Activated CD4-positive, alpha-beta T cell treated with anti-CD3 and anti-CD28 coated beads for 1 hour (primary cell): ENCODE measurements at regions not wholly inside any gene's neighbourhood (a gene's known extent, or its start where the extent isn't known, plus 50 kb on each side); places are given as distances from the start of the nearest gene placed in this dataset.
"Not testable (repeated sequence)": the region's sequence is repeated elsewhere in the genome, so short reads cannot be mapped to it uniquely, and the experiment has no call there.

Experiments
- DNase-seq: peaks from one replicate; pipeline ENCODE4 v3.0.0-alpha.2; 2020

DNA sequence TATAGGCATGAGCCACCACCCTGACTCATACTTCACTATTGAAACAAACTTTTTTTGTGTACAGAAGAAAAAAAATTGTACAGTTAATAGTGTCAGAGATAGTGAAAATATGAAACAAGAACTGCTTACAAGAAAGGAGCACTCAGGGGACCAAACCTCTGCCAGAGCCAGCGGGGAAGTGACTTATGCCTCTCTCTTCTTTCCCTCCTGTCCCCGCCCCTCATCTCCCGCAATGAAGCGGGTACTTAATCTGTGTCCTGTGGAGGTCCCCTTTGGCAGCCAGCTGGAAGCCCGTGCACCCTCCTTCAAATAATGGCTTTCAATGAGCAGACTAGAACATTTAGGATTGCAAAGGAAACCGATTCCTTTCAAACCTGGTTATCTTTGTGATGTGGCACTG, 51.5 kb downstream of the PPIAL4A start:
- not testable (repeated sequence) for DNase-seq

DNA sequence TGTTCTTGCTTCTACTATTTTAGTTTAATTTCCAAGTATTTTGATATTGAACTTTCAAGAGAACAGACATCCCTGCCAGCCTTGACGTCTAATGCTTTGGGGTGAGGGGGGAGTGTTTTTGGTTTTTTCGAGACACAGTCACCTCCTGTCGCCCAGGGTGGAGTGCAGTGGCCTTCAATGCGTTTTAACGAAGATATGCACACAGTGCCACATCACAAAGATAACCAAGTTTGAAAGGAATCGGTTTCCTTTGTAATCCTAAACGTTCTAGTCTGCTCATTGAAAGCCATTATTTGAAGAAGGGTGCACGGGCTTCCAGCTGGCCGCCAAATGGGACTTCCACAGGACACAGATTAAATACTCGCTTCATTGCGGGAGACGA, 52.3 kb downstream of the PPIAL4A start:
- DNase-seq, result not testable (repeated sequence)

DNA sequence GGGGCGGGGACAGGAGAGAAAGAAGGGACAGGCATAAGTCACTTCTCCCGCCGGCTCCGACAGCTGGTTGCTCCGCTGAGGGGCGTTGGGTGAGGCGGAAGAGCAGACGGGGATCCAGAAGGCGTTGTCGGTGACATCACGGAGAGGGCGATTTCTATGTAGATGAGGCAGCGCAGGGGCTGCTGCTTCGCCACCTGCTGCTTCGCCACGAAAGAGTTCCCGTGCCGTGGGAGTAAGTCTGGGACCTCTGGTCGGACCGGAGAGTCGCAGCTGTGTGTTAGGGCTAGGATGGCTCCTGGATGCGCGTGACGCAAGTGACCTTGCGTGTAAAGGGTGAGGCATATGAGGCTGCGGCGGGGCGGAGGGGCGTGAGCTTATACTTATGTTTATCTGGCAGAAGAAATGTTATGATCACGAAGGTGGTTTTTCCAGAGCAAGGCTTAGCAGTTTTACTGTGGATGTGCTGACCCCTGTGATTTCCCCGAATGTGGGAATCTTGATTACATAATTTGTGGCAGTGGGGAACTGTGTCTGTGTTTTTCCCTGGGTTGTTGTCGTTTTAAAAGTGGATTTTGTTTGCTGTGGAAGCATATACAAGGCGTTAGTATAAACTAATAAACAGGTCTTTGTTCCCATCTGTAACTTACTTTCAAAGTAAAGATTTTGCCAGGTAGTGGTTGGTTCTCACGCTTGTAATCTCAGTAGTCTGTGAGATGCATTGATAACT, 52.8 kb downstream of the PPIAL4A start:
- peak; percentile 63 for DNase-seq

DNA sequence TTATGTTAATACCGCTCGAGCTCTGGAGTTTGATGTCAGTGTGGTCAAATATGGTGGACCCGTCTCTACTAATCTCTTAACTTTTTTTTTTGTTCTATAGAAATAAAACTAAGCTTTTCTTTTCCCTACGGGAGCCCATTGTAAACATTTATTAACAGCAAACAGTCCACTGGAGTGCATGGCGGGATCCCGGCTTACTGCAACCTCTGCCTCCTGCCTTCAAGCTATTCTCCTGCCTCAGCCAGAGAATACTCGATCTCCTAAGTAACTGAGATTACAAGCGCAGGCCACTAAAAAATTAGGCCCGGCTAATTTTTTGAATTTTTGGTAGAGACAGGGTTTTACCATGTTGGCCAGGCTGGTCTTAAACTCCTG, 53.4 kb downstream of the PPIAL4A start:
- DNase-seq, result not testable (repeated sequence)

DNA sequence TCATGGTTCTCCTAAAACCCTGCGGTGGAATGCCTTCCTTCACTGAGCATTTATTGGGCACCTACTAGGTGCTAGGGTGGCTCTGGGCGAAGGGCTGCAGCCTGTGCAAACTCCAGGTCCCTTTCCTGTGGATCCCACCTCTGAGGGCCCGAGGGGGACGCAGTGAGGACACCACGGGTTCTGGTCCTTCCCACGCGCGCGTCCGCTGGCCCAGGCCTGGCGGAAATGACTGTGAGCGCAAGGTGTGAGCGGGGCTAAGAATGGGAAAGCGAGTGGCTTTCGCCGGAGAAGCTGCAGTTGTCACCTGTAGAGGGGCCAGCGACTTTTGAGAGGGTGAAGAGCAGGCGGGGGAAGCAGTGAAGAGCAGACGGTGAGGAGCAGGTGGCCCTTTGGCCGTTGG, 55.1 kb downstream of the PPIAL4A start:
- not testable (repeated sequence) for DNase-seq

DNA sequence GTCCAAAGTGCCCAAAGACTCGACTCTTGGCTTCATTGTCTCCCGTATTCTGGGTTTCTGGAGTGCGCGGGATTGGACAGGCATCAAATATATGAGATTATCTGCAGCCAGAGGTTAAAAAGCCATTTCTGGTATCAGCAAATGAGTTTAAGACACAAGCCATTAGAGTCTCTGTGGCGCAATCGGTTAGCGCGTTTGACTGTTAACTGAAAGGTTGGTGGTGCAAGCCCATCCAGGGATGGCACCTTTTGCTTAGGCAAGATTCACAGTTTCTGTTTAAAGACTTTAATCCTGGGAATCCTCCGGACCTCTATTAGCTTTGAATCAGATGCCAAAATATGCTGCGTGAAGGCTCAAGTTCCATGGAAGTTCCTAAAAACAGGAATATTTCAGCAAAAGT, 55.6 kb downstream of the PPIAL4A start:
- DNase-seq, result not testable (repeated sequence)

- not testable (repeated sequence) for DNase-seq
Measured at GRCh38 chr1:120947114-120947513, 57.5 kb downstream of the PPIAL4A start.

- not testable (repeated sequence) for DNase-seq
Measured at GRCh38 chr1:120949724-120950123, 60.2 kb downstream of the PPIAL4A start.

- DNase-seq, result not testable (repeated sequence)
Measured at GRCh38 chr1:120950633-120951032, 61.1 kb downstream of the PPIAL4A start.

GRCh38 chr1:120951100-120951499, 61.5 kb downstream of the PPIAL4A start:
- not testable (repeated sequence) for DNase-seq

- DNase-seq, result not testable (repeated sequence)
Measured at GRCh38 chr1:120952207-120952870, 62.8 kb downstream of the PPIAL4A start.

DNA sequence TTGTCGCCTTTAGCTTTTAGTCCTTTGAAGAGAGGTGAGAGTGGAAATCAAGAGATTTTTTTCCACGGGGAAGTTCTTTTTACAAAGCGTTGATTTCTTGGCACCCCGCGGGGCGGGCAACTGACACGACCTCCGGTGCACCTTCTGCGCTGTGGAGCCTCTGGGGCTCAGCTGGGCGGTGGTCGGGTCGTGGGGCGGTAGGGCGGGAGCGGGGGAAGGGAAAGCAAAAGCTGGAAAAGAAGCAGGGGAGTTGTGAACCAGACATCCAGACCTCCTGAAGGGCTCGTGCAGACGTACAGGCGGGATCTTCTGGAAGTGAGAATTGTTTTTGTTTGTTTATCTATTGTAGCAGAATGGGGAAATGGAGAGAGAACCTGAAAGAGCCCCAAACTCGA, 63.3 kb downstream of the PPIAL4A start:
- not testable (repeated sequence) for DNase-seq

GRCh38 chr1:120954736-120955135, 65.2 kb downstream of the PPIAL4A start:
- no peak for DNase-seq

GRCh38 chr1:120955961-120956360, 66.4 kb downstream of the PPIAL4A start:
- not testable (repeated sequence) for DNase-seq

GRCh38 chr1:120966018-120966417, 76.4 kb downstream of the PPIAL4A start:
- DNase-seq, result not testable (repeated sequence)

- not testable (repeated sequence) for DNase-seq
Measured at GRCh38 chr1:120972863-120973262, 83.3 kb downstream of the PPIAL4A start.

DNA sequence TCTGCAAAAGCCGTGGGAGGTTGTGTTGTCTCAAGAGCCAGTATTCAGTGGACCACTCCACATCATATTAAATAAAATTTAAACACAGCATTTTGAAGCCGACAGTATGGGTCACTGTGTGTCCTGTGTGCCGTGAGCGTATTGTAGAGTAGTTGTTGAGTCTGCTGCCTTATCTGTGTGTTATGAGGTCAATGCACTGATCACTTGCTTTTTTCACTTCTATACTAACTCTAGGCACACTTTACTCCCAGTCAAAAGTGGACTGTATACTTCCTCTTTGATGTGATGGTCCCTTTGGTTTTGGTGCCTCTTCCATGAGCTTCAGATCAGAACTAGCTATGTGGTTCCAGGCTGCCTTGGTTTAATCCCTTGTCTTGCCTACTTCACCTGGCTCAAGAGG, 84.3 kb downstream of the PPIAL4A start:
- not testable (repeated sequence) for DNase-seq

GRCh38 chr1:120977279-120977678, 87.7 kb downstream of the PPIAL4A start:
- not testable (repeated sequence) for DNase-seq

GRCh38 chr1:120981489-120982094, 92.0 kb downstream of the PPIAL4A start:
- DNase-seq, result not testable (repeated sequence)

DNA sequence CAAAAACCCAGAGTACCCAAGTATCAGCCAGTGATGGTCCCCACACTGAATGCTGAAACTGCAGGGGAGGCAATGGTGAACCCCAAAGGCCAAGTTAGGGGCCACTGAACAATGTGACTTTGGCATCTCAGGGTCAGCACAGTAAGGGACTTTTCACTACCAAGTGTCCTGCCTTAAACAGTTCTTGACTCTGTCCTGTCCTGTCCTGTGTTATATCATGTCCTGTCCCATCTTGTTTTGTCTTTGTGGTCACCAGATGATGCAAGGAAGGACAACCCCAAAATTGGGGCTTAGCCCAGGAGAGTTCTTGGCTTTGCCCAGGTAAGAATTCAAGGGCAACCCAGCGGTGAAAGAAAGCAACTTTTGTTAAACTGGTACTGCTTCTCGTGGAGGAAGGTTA, 105.0 kb downstream of the PPIAL4A start:
- not testable (repeated sequence) for DNase-seq

DNA sequence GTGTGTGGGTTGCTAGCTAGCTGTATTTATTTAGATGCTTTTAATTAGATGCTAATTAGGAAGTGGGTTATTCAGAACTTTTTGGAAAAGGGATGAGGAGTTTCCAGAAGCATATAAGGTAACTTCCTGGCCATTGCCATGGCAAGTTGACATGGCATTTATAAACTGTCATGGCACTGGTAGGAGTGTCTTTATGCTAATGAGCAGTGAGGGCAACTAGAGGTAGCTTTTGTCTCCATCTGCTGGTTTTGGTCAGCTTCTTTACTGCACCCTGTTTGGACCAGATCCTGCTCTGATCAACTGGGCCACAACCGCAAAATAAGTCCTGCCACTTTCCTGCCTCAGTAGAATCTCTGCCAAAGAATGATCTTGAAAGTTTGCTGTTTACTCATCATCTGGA, 105.5 kb downstream of the PPIAL4A start:
- not testable (repeated sequence) for DNase-seq

- not testable (repeated sequence) for DNase-seq
Measured at GRCh38 chr1:121001090-121001726, 111.6 kb downstream of the PPIAL4A start.

GRCh38 chr1:121003230-121003629, 113.7 kb downstream of the PPIAL4A start:
- DNase-seq, result not testable (repeated sequence)
